H1 (cell line): ENCODE measurements at regions not wholly inside any gene's neighbourhood (a gene's known extent, or its start where the extent isn't known, plus 50 kb on each side); places are given as distances from the start of the nearest gene placed in this dataset.

Source experiments
- CTCF ChIA-PET: fragments of 300-600 bp; sonication (Branson Sonifier 250); formaldehyde crosslinking; loops from one replicate; lab custom pipeline; 2021; ENCODE audit not compliant: partially characterized antibody; lab: Charles Lee
- POLR2A ChIA-PET: fragments of 300-600 bp; sonication (Branson Sonifier 250); formaldehyde crosslinking; loops from one replicate; lab custom pipeline; 2021; ENCODE audit warnings: inconsistent platforms; ENCODE audit not compliant: partially characterized antibody; lab: Charles Lee
- DNase-seq, 2 experiments: peaks; one replicate each; pipeline versions ENCODE4 v3.0.0 to v3.0.0-alpha.2; 2010 to 2022; ENCODE audit warnings: low spot score in 2 of 2, low read depth in 1 of 2, mixed read lengths in 1 of 2
- FAIRE-seq: peaks from 2 replicates; lab custom pipeline; 2011; peaks lifted over from hg19 to GRCh38; lab: Jason Lieb, UNC
- H2AFZ ChIP-seq: 2 replicates; pipeline ENCODE4 v1.8.1; 2012; ENCODE audit warnings: low read length, inconsistent platforms
- H2AK5ac ChIP-seq: 2 replicates; pipeline ENCODE4 v1.6.1; 2013; ENCODE audit warnings: low read depth, low read length
- H2BK120ac ChIP-seq: replicated peaks from 2 replicates; pipeline ENCODE3; 2013; ENCODE audit warnings: low read depth, low read length, inconsistent platforms
- H2BK12ac ChIP-seq: 2 replicates; pipeline ENCODE4 v1.6.1; 2013; ENCODE audit warnings: low read depth, low read length
- H2BK15ac ChIP-seq: 2 replicates; pipeline ENCODE4 v1.6.1; 2013; ENCODE audit warnings: low read length
- H2BK20ac ChIP-seq: 2 replicates; pipeline ENCODE4 v1.6.1; 2013; ENCODE audit warnings: low read length
- H2BK5ac ChIP-seq: 2 replicates; pipeline ENCODE4 v1.6.1; 2013; ENCODE audit warnings: low read depth, low read length
- H3K14ac ChIP-seq: 2 replicates; pipeline ENCODE4 v1.6.1; 2013; ENCODE audit warnings: inconsistent platforms; ENCODE audit not compliant: insufficient read length
- H3K18ac ChIP-seq: 2 replicates; pipeline ENCODE4 v1.6.1; 2013; ENCODE audit warnings: low read length; ENCODE audit errors: extremely low read depth
- H3K23ac ChIP-seq: 2 replicates; pipeline ENCODE4 v1.6.1; 2013; ENCODE audit warnings: inconsistent platforms; ENCODE audit not compliant: insufficient read length
- H3K23me2 ChIP-seq: 2 replicates; pipeline ENCODE4 v1.6.1; 2013; ENCODE audit warnings: low read depth, low read length
- H3K27ac ChIP-seq: 2 replicates; pipeline ENCODE4 v1.6.1; 2011; ENCODE audit warnings: low read depth, low read length, inconsistent platforms
- H3K27me3 ChIP-seq, 4 experiments: replicated peaks in 1 of 4; 1 replicate in 1 of 4; 2 replicates in 3 of 4; pipeline versions ENCODE4 v1.6.1 to v1.8.1; 2011 to 2013; ENCODE audit warnings: low read length in 3 of 4, mild to moderate bottlenecking in 3 of 4, inconsistent platforms in 2 of 4, mixed read lengths in 2 of 4, moderate library complexity in 1 of 4; ENCODE audit not compliant: control insufficient read depth in 3 of 4, insufficient read depth in 3 of 4; ENCODE audit errors: extremely low read depth in 1 of 4
- H3K36me3 ChIP-seq, 4 experiments: 2 replicates each; pipeline versions ENCODE4 v1.6.1 to v1.8.1; 2011 to 2013; ENCODE audit warnings: mild to moderate bottlenecking in 4 of 4, low read length in 3 of 4, moderate library complexity in 2 of 4, control low read depth in 1 of 4, inconsistent platforms in 1 of 4; ENCODE audit not compliant: insufficient read depth in 4 of 4, control insufficient read depth in 2 of 4
- H3K4ac ChIP-seq: replicated peaks from 2 replicates; pipeline ENCODE3; 2013; ENCODE audit warnings: low read length, low read depth, mixed read lengths, inconsistent platforms; ENCODE audit not compliant: insufficient read length
- H3K4me1 ChIP-seq, 4 experiments: replicated peaks in 1 of 4; 1 replicate in 1 of 4; 2 replicates in 3 of 4; pipeline versions ENCODE4 v1.6.1 to v1.8.1; 2011 to 2013; ENCODE audit warnings: low read length in 3 of 4, inconsistent platforms in 2 of 4, mixed read lengths in 1 of 4; ENCODE audit not compliant: insufficient read depth in 4 of 4, control insufficient read depth in 3 of 4
- H3K4me2 ChIP-seq, 2 experiments: 2 replicates each; pipeline versions ENCODE4 v1.6.1 to v1.8.1; 2011 to 2013; ENCODE audit warnings: low read depth in 2 of 2, low read length in 2 of 2, control low read depth in 1 of 2, inconsistent platforms in 1 of 2, mild to moderate bottlenecking in 1 of 2; ENCODE audit not compliant: insufficient read depth in 1 of 2
- H3K4me3 ChIP-seq, 4 experiments: fragments of 200-600, 300-600 bp in 1 of 4; sonication (generic), shearing (Covaris generic), sonication (Bioruptor Twin) in 1 of 4; 2 replicates each; pipeline versions ENCODE4 v1.5.1 to v1.8.1; 2011 to 2016; ENCODE audit warnings: low read length in 4 of 4, low read depth in 3 of 4, control low read depth in 2 of 4, inconsistent platforms in 2 of 4, mild to moderate bottlenecking in 2 of 4, mixed read lengths in 1 of 4, moderate library complexity in 1 of 4; ENCODE audit not compliant: insufficient read depth in 2 of 4; ENCODE audit errors: extremely low read depth in 1 of 4
- H3K56ac ChIP-seq: replicated peaks from 2 replicates; pipeline ENCODE3; 2013; ENCODE audit warnings: low read depth, mild to moderate bottlenecking, mixed read lengths, low read length, inconsistent platforms; ENCODE audit not compliant: insufficient read length
- H3K79me1 ChIP-seq: 2 replicates; pipeline ENCODE4 v1.6.1; 2013; ENCODE audit warnings: low read depth, low read length, control low read depth
- H3K79me2 ChIP-seq, 2 experiments: 2 replicates each; pipeline versions ENCODE4 v1.6.1 to v1.8.1; 2012 to 2013; ENCODE audit warnings: low read length in 2 of 2, mild to moderate bottlenecking in 2 of 2, inconsistent platforms in 1 of 2; ENCODE audit not compliant: insufficient read depth in 2 of 2, control insufficient read depth in 1 of 2
- H3K9ac ChIP-seq, 4 experiments: replicated peaks in 1 of 4; 1 replicate in 1 of 4; 2 replicates in 3 of 4; pipeline versions ENCODE4 v1.6.1 to v1.8.1; 2011 to 2013; ENCODE audit warnings: low read depth in 3 of 4, low read length in 3 of 4, control low read depth in 2 of 4, mild to moderate bottlenecking in 2 of 4, moderate library complexity in 2 of 4, inconsistent platforms in 1 of 4; ENCODE audit errors: extremely low read depth in 1 of 4
- H3K9me3 ChIP-seq, 2 experiments: 2 replicates each; pipeline versions ENCODE4 v1.6.1 to v1.8.1; 2012 to 2013; ENCODE audit warnings: mild to moderate bottlenecking in 2 of 2, moderate library complexity in 2 of 2, control low read depth in 1 of 2, inconsistent platforms in 1 of 2, low read depth in 1 of 2, low read length in 1 of 2, mixed read lengths in 1 of 2; ENCODE audit not compliant: insufficient read depth in 2 of 2
- H4K20me1 ChIP-seq, 2 experiments: replicated peaks in 1 of 2; 2 replicates each; pipeline versions ENCODE3 to v1.8.1; 2011 to 2013; ENCODE audit warnings: inconsistent platforms in 2 of 2, low read length in 2 of 2, mild to moderate bottlenecking in 1 of 2; ENCODE audit not compliant: insufficient read depth in 2 of 2, control insufficient read depth in 1 of 2
- H4K5ac ChIP-seq: 2 replicates; pipeline ENCODE4 v1.6.1; 2013; ENCODE audit warnings: low read length, low read depth, mixed read lengths, inconsistent platforms; ENCODE audit not compliant: insufficient read length
- H4K8ac ChIP-seq: 2 replicates; pipeline ENCODE4 v1.8.0; 2013; ENCODE audit warnings: mild to moderate bottlenecking, moderate library complexity, low read length, inconsistent platforms; ENCODE audit not compliant: insufficient read depth; ENCODE audit errors: extremely low read depth
- H4K91ac ChIP-seq: replicated peaks from 2 replicates; pipeline ENCODE3; 2013; ENCODE audit warnings: low read length, mixed read lengths, inconsistent platforms; ENCODE audit not compliant: insufficient read length
- EGR1 ChIP-seq: IDR thresholded peaks from 2 replicates; pipeline ENCODE4 v1.6.1; 2011; ENCODE audit warnings: low read depth, low read length, borderline replicate concordance
- EZH2 ChIP-seq: fragments of 200-600 bp; sonication (generic); IDR thresholded peaks from 2 replicates; pipeline ENCODE4 v1.7.1; 2012; ENCODE audit warnings: low read depth, mild to moderate bottlenecking, moderate library complexity, low read length, inconsistent platforms; ENCODE audit not compliant: severe bottlenecking
- GABPA ChIP-seq: IDR thresholded peaks from 2 replicates; pipeline ENCODE4 v1.6.1; 2011; ENCODE audit warnings: mild to moderate bottlenecking, low read length, moderate library complexity, borderline replicate concordance; ENCODE audit not compliant: insufficient read depth
- NRF1 ChIP-seq: IDR thresholded peaks from 2 replicates; pipeline ENCODE4 v1.6.1; 2011; ENCODE audit warnings: mild to moderate bottlenecking, low read depth, low read length, improper control_type of control experiment
- POLR2A ChIP-seq, 2 experiments: IDR thresholded peaks; 1 replicate in 1 of 2; 2 replicates in 1 of 2; pipeline ENCODE4 v1.6.1; 2011; ENCODE audit warnings: low read depth in 2 of 2, low read length in 2 of 2, mild to moderate bottlenecking in 2 of 2; ENCODE audit errors: control extremely low read depth in 1 of 2
- POU5F1 ChIP-seq: IDR thresholded peaks from 2 replicates; pipeline ENCODE4 v1.6.1; 2011; ENCODE audit warnings: low read depth, mild to moderate bottlenecking, low read length, moderate library complexity
- SIRT6 ChIP-seq: IDR thresholded peaks from one replicate; pipeline ENCODE4 v1.7.1; 2012; ENCODE audit warnings: low read length, inconsistent platforms
- SRF ChIP-seq: IDR thresholded peaks from 2 replicates; pipeline ENCODE4 v1.6.1; 2011; ENCODE audit warnings: mild to moderate bottlenecking, low read depth, low read length, moderate library complexity
- SUZ12 ChIP-seq: fragments of 200-600 bp; sonication (generic); IDR thresholded peaks from 2 replicates; pipeline ENCODE4 v1.6.1; 2012; ENCODE audit warnings: mild to moderate bottlenecking, inconsistent platforms, low read length, moderate library complexity, mixed read lengths
- TEAD4 ChIP-seq: IDR thresholded peaks from 2 replicates; pipeline ENCODE4 v1.6.1; 2012; ENCODE audit warnings: low read depth, low read length, inconsistent platforms, mixed read lengths
- WGBS, 2 experiments: shearing (Covaris generic) in 1 of 2; methylation state at CpG; one replicate each; pipeline versions ENCODE4 v1.1.6 to v1.1.7; 2013 to 2015; ENCODE audit warnings: low lambda C conversion rate in 2 of 2, mixed read lengths in 2 of 2, inconsistent platforms in 1 of 2, low coverage in 1 of 2, missing lambda C conversion rate in 1 of 2; ENCODE audit not compliant: insufficient replicate concordance in 2 of 2, insufficient coverage in 1 of 2, insufficient read length in 1 of 2; ENCODE audit errors: extremely low coverage in 1 of 2, missing lambda C conversion rate in 1 of 2; 5-methylcytosine and 5-hydroxymethylcytosine counted together

GRCh38 chr11:115699326-115699725 lies 195.1 kb upstream of the CADM1 start:
- H3K23me2 ChIP-seq, result no peaks in the 10 kb centered on the region
- TF ChIP-seq SIRT6 (no peak), EGR1 (no peak), GABPA (no peak), POU5F1 (no peak), SUZ12 (no peak), EZH2 (no peak), TEAD4 (no peak), POLR2A (IDR thresholded peaks at IDR 0.05; ENCODE audit: control extremely low read depth in 1 of 2, low read depth in 2 of 2, low read length in 2 of 2) (no peak), SRF (no peak), NRF1 (no peak)
- H3K56ac ChIP-seq, result no peak overlapping the region
- no peak overlapping the region for H3K18ac ChIP-seq
- H3K4ac ChIP-seq, result no peak overlapping the region
- CTCF ChIA-PET, result interaction anchor here (0.9 to 1.7 kb wide), 3 partner anchors 8 to 36 kb away, joined by 3 read pairs; no protein-coding TSS in a partner anchor
- H4K20me1 ChIP-seq, result no peaks in the 10 kb centered on the region
- no peaks in the 10 kb centered on the region for H3K79me1 ChIP-seq
- no peak overlapping the region for H2BK12ac ChIP-seq
- DNase-seq (no peak), FAIRE-seq (no peak)
- no peak overlapping the region for H2BK5ac ChIP-seq
- no peak overlapping the region for H4K5ac ChIP-seq
- H3K23ac ChIP-seq, result no peak overlapping the region
- WGBS, 2 experiments, result 83% methylated on average over 5 of the region's 5 CpGs; no CpG with 5 or more reads in 1 of the 2 experiments
- H2BK20ac ChIP-seq, result no peak overlapping the region
- H2AFZ ChIP-seq, result no peak overlapping the region
- H2BK120ac ChIP-seq, result no peak overlapping the region
- POLR2A ChIA-PET, result no interaction called here
- no peak overlapping the region for H2BK15ac ChIP-seq
- H3K4me1 ChIP-seq, result peaks cover 0 to 2% (median under 1%) of the 10 kb centered on the region in 4 experiments; a peak in 2 of 7 replicates
- H2AK5ac ChIP-seq, result no peak overlapping the region
- no peak overlapping the region for H3K4me3 ChIP-seq
- no peak overlapping the region for H4K91ac ChIP-seq
- H4K8ac ChIP-seq, result no peak overlapping the region
- H3K79me2 ChIP-seq, result no peaks in the 10 kb centered on the region
- no peaks in the 10 kb centered on the region; a peak in 1 of 4 replicates for H3K9me3 ChIP-seq
- H3K9ac ChIP-seq, result no peak overlapping the region
- no peak overlapping the region for H3K4me2 ChIP-seq
- H3K27ac ChIP-seq, result no peak overlapping the region
- no peaks in the 10 kb centered on the region for H3K36me3 ChIP-seq
- no peaks in the 10 kb centered on the region for H3K27me3 ChIP-seq
- no peak overlapping the region for H3K14ac ChIP-seq
